GM12891 (cell line): ENCODE measurements at regions not wholly inside any gene's neighbourhood (a gene's known extent, or its start where the extent isn't known, plus 50 kb on each side); places are given as distances from the start of the nearest gene placed in this dataset.

Source experiments
- POLR2A ChIP-seq: IDR thresholded peaks from 2 replicates; pipeline ENCODE4 v1.6.1; 2011; ENCODE audit warnings: low read depth, low read length, control low read depth
- POLR2AphosphoS5 ChIP-seq: IDR thresholded peaks from 2 replicates; pipeline ENCODE4 v1.6.1; 2011; ENCODE audit warnings: low read depth, low read length, control low read depth
- POU2F2 ChIP-seq: IDR thresholded peaks from 2 replicates; pipeline ENCODE4 v1.6.1; 2011; ENCODE audit warnings: low read depth, mild to moderate bottlenecking, control low read depth, low read length, moderate library complexity
- TAF1 ChIP-seq: IDR thresholded peaks from 2 replicates; pipeline ENCODE4 v1.6.1; 2011; ENCODE audit warnings: low read depth, low read length, control low read depth

- TF ChIP-seq TAF1, result no peak
- TF ChIP-seq POLR2A, result no peak
- TF ChIP-seq POU2F2, result no peak
- no peak for TF ChIP-seq POLR2AphosphoS5
Measured at GRCh38 chr7:45394117-45394708, 180.0 kb upstream of the ADCY1 start.
